ENCODE measurements at regions not wholly inside any gene's neighbourhood (a gene's known extent, or its start where the extent isn't known, plus 50 kb on each side); places are given as distances from the start of the nearest gene placed in this dataset.

DNA sequence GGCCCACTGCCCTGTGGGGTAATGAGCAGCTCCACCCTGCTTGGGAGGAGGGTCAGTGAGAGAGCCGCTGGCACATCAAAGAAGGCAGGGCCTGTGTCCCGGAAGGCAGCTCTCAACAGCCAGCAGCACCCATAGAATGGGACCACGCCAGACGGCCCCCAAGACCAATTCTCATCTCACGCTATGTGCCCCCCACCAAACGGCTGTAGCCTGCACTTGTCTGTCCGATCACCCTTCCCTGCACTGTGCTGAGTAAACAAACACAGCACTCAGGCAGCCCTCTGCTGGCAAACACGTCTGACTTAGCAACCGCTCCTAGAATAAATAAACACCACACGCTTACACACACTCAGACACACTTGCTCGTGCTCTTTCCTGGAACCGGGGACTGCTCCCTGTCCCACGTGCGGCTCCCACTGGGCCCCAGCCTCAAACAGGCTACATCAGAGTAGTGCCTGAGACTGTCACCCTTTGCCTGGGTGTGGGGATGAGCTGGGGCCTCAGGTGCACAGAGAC lies 53.2 kb upstream of the CDON start (continued):
- TF ChIP-seq, protein P1, sequence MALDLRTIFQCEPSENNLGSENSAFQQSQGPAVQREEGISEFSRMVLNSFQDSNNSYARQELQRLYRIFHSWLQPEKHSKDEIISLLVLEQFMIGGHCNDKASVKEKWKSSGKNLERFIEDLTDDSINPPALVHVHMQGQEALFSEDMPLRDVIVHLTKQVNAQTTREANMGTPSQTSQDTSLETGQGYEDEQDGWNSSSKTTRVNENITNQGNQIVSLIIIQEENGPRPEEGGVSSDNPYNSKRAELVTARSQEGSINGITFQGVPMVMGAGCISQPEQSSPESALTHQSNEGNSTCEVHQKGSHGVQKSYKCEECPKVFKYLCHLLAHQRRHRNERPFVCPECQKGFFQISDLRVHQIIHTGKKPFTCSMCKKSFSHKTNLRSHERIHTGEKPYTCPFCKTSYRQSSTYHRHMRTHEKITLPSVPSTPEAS (tag by site-specific recombination; IDR thresholded peaks at IDR 0.05) = peak; percentile 65
- TF ChIP-seq ZNF792 (tag by site-specific recombination; IDR thresholded peaks at IDR 0.05) (peak; percentile 81; the same call in 1 of the 2 replicates), ZNF610 (tag by site-specific recombination; IDR thresholded peaks at IDR 0.05; ENCODE audit: borderline replicate concordance) (peak; percentile 65; the same call in 1 of the 2 replicates), ZNF157 (tag by site-specific recombination; IDR thresholded peaks at IDR 0.05) (no peak), ZNF404 (tag by site-specific recombination; IDR thresholded peaks at IDR 0.05) (no peak), ZNF324 (tag by site-specific recombination; IDR thresholded peaks at IDR 0.05) (0 out of 2 replicates have a peak, but pooled peaks have one; percentile 28), ZNF658 (tag by site-specific recombination; IDR thresholded peaks at IDR 0.05) (no peak), ZNF776 (tag by site-specific recombination; IDR thresholded peaks at IDR 0.05; ENCODE audit: borderline replicate concordance) (no peak), ZNF596 (tag by site-specific recombination; IDR thresholded peaks at IDR 0.05) (no peak; the same call in 1 of the 2 replicates), KLF9 (tag by site-specific recombination; IDR thresholded peaks at IDR 0.05; ENCODE audit: low read depth) (no peak), ZNF391 (tag by site-specific recombination; IDR thresholded peaks at IDR 0.05; ENCODE audit: borderline replicate concordance, low read depth) (no peak), ZXDB (tag by site-specific recombination; IDR thresholded peaks at IDR 0.05) (peak; percentile 89), ZNF544 (tag by site-specific recombination; IDR thresholded peaks at IDR 0.05) (no peak), ZNF416 (tag by site-specific recombination; IDR thresholded peaks at IDR 0.05) (no peak), ZNF335 (tag by site-specific recombination; conservative IDR thresholded peaks at IDR 0.05) (no peak; the same call in 1 of the 2 replicates), ZNF530 (tag by site-specific recombination; IDR thresholded peaks at IDR 0.05; ENCODE audit: low read depth) (no peak), ZFP41 (tag by site-specific recombination; IDR thresholded peaks at IDR 0.05; ENCODE audit: borderline replicate concordance) (no peak), ZNF600 (tag by site-specific recombination; IDR thresholded peaks at IDR 0.05) (peak; percentile 72), ZNF48 (tag by site-specific recombination; IDR thresholded peaks at IDR 0.05) (no peak), PRDM1 (tag by site-specific recombination; IDR thresholded peaks at IDR 0.05) (no peak), ZBTB21 (tag by site-specific recombination; IDR thresholded peaks at IDR 0.05) (peak; percentile 36), ZNF211 (tag by site-specific recombination; IDR thresholded peaks at IDR 0.05; ENCODE audit: low read depth) (no peak), ZNF660 (tag by site-specific recombination; IDR thresholded peaks at IDR 0.05) (no peak), ZNF768 (tag by site-specific recombination; IDR thresholded peaks at IDR 0.05) (no peak), ZNF843 (tag by site-specific recombination; IDR thresholded peaks at IDR 0.05) (peak; percentile 88), SP2 (tag by site-specific recombination; IDR thresholded peaks at IDR 0.05) (peak; percentile 16), ZNF670 (tag by site-specific recombination; IDR thresholded peaks at IDR 0.05; ENCODE audit: low read depth) (no peak)
- TF ChIP-seq, protein P2, sequence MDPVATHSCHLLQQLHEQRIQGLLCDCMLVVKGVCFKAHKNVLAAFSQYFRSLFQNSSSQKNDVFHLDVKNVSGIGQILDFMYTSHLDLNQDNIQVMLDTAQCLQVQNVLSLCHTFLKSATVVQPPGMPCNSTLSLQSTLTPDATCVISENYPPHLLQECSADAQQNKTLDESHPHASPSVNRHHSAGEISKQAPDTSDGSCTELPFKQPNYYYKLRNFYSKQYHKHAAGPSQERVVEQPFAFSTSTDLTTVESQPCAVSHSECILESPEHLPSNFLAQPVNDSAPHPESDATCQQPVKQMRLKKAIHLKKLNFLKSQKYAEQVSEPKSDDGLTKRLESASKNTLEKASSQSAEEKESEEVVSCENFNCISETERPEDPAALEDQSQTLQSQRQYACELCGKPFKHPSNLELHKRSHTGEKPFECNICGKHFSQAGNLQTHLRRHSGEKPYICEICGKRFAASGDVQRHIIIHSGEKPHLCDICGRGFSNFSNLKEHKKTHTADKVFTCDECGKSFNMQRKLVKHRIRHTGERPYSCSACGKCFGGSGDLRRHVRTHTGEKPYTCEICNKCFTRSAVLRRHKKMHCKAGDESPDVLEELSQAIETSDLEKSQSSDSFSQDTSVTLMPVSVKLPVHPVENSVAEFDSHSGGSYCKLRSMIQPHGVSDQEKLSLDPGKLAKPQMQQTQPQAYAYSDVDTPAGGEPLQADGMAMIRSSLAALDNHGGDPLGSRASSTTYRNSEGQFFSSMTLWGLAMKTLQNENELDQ (tag by site-specific recombination; IDR thresholded peaks at IDR 0.05; ENCODE audit: low read depth) = no peak
- TF ChIP-seq, protein P3, sequence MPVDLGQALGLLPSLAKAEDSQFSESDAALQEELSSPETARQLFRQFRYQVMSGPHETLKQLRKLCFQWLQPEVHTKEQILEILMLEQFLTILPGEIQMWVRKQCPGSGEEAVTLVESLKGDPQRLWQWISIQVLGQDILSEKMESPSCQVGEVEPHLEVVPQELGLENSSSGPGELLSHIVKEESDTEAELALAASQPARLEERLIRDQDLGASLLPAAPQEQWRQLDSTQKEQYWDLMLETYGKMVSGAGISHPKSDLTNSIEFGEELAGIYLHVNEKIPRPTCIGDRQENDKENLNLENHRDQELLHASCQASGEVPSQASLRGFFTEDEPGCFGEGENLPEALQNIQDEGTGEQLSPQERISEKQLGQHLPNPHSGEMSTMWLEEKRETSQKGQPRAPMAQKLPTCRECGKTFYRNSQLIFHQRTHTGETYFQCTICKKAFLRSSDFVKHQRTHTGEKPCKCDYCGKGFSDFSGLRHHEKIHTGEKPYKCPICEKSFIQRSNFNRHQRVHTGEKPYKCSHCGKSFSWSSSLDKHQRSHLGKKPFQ (tag by site-specific recombination; IDR thresholded peaks at IDR 0.05) = peak; percentile 59
- TF ChIP-seq, protein P4, sequence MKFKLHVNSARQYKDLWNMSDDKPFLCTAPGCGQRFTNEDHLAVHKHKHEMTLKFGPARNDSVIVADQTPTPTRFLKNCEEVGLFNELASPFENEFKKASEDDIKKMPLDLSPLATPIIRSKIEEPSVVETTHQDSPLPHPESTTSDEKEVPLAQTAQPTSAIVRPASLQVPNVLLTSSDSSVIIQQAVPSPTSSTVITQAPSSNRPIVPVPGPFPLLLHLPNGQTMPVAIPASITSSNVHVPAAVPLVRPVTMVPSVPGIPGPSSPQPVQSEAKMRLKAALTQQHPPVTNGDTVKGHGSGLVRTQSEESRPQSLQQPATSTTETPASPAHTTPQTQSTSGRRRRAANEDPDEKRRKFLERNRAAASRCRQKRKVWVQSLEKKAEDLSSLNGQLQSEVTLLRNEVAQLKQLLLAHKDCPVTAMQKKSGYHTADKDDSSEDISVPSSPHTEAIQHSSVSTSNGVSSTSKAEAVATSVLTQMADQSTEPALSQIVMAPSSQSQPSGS (tag by site-specific recombination; IDR thresholded peaks at IDR 0.05; ENCODE audit: low read depth) = no peak
- TF ChIP-seq, protein P5, sequence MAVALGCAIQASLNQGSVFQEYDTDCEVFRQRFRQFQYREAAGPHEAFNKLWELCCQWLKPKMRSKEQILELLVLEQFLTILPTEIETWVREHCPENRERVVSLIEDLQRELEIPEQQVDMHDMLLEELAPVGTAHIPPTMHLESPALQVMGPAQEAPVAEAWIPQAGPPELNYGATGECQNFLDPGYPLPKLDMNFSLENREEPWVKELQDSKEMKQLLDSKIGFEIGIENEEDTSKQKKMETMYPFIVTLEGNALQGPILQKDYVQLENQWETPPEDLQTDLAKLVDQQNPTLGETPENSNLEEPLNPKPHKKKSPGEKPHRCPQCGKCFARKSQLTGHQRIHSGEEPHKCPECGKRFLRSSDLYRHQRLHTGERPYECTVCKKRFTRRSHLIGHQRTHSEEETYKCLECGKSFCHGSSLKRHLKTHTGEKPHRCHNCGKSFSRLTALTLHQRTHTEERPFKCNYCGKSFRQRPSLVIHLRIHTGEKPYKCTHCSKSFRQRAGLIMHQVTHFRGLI (tag by site-specific recombination; IDR thresholded peaks at IDR 0.05) = peak; percentile 49; the same call in 1 of the 2 replicates
- TF ChIP-seq, protein P6, sequence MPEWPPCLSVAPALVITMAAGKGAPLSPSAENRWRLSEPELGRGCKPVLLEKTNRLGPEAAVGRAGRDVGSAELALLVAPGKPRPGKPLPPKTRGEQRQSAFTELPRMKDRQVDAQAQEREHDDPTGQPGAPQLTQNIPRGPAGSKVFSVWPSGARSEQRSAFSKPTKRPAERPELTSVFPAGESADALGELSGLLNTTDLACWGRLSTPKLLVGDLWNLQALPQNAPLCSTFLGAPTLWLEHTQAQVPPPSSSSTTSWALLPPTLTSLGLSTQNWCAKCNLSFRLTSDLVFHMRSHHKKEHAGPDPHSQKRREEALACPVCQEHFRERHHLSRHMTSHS (tag by site-specific recombination; IDR thresholded peaks at IDR 0.05) = peak; percentile 74; the same call in 1 of the 2 replicates

All from HEK293 (cell line).